PFSK-1 (cell line): ENCODE measurements at regions not wholly inside any gene's neighbourhood (a gene's known extent, or its start where the extent isn't known, plus 50 kb on each side); places are given as distances from the start of the nearest gene placed in this dataset.

ENCODE experiments used
- FOXP2 ChIP-seq: optimal IDR thresholded peaks from 2 replicates; pipeline ENCODE3; 2011; ENCODE audit warnings: borderline replicate concordance, control low read depth, inconsistent platforms; ENCODE audit not compliant: insufficient read depth; ENCODE audit errors: extremely low read length, extremely low read depth
- POLR2AphosphoS5 ChIP-seq: IDR thresholded peaks from 2 replicates; pipeline ENCODE4 v1.6.1; 2012; ENCODE audit warnings: low read depth, mild to moderate bottlenecking, control low read depth, low read length, moderate library complexity
- SIN3A ChIP-seq: IDR thresholded peaks from 2 replicates; pipeline ENCODE4 v1.6.1; 2012; ENCODE audit warnings: mild to moderate bottlenecking, low read length, moderate library complexity, borderline replicate concordance; ENCODE audit not compliant: insufficient read depth
- TAF1 ChIP-seq: IDR thresholded peaks from 2 replicates; pipeline ENCODE4 v1.6.1; 2012; ENCODE audit warnings: low read length, control low read depth, borderline replicate concordance; ENCODE audit not compliant: insufficient read depth
- TF ChIP-seq, protein P1 (sequence below), 2 experiments: IDR thresholded peaks; 2 replicates each; pipeline versions ENCODE4 v1.6.1 to v1.8.0; 2011 to 2012; ENCODE audit warnings: low read depth in 2 of 2, low read length in 2 of 2, control low read depth in 1 of 2, inconsistent platforms in 1 of 2, mild to moderate bottlenecking in 1 of 2, moderate library complexity in 1 of 2; ENCODE audit not compliant: insufficient read depth in 1 of 2

DNA sequence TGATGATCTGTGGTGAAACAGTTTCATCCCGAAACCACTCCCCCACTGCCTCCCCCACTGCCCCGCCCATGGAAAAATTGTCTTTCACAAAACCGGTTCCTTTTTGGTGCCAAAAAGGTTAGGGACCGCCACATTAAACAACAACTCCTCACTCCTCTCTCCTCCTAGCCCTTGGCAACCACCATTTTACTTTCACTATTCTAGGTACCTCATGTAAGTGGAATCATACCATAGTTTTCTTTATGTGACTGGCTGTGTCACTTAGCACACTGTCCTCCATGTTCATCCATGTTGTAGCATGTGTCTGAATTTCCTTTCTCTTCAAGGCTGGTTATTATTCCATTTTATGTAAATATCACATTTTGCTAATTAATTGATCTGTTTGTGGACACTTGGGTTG, 99.3 kb downstream of the UTRN start:
- TF ChIP-seq, protein P1, sequence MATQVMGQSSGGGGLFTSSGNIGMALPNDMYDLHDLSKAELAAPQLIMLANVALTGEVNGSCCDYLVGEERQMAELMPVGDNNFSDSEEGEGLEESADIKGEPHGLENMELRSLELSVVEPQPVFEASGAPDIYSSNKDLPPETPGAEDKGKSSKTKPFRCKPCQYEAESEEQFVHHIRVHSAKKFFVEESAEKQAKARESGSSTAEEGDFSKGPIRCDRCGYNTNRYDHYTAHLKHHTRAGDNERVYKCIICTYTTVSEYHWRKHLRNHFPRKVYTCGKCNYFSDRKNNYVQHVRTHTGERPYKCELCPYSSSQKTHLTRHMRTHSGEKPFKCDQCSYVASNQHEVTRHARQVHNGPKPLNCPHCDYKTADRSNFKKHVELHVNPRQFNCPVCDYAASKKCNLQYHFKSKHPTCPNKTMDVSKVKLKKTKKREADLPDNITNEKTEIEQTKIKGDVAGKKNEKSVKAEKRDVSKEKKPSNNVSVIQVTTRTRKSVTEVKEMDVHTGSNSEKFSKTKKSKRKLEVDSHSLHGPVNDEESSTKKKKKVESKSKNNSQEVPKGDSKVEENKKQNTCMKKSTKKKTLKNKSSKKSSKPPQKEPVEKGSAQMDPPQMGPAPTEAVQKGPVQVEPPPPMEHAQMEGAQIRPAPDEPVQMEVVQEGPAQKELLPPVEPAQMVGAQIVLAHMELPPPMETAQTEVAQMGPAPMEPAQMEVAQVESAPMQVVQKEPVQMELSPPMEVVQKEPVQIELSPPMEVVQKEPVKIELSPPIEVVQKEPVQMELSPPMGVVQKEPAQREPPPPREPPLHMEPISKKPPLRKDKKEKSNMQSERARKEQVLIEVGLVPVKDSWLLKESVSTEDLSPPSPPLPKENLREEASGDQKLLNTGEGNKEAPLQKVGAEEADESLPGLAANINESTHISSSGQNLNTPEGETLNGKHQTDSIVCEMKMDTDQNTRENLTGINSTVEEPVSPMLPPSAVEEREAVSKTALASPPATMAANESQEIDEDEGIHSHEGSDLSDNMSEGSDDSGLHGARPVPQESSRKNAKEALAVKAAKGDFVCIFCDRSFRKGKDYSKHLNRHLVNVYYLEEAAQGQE (IDR thresholded peaks at IDR 0.05; ENCODE audit: insufficient read depth in 1 of 2, low read depth in 2 of 2, low read length in 2 of 2), result no peak
- TF ChIP-seq SIN3A (no peak), TAF1 (no peak), POLR2AphosphoS5 (no peak), FOXP2 (no peak)
